OCI-LY1 (cell line): ENCODE measurements at regions not wholly inside any gene's neighbourhood (a gene's known extent, or its start where the extent isn't known, plus 50 kb on each side); places are given as distances from the start of the nearest gene placed in this dataset.

ENCODE experiments used
- H2AFZ ChIP-seq: fragments of 200-600 bp; sonication (generic), shearing (Covaris generic); 2 replicates; pipeline ENCODE4 v1.6.0; 2014; ENCODE audit warnings: antibody characterized with exemption, mild to moderate bottlenecking, low read length
- H3F3A ChIP-seq: fragments of 200-600 bp; sonication (generic), shearing (Covaris generic); 2 replicates; pipeline ENCODE4 v1.6.0; 2014; ENCODE audit warnings: mild to moderate bottlenecking, antibody characterized with exemption, low read length, moderate library complexity; ENCODE audit not compliant: insufficient read depth
- H3K27ac ChIP-seq: fragments of 200-600 bp; sonication (generic); 2 replicates; pipeline ENCODE4 v1.5.1; 2014; ENCODE audit warnings: low read length, mixed run types, mild to moderate bottlenecking, low read depth; ENCODE audit not compliant: poor library complexity, severe bottlenecking
- H3K27me3 ChIP-seq: fragments of 200-600 bp; sonication (generic); 2 replicates; pipeline ENCODE4 v1.6.0; 2014; ENCODE audit warnings: antibody characterized with exemption, mild to moderate bottlenecking, low read length, moderate library complexity; ENCODE audit not compliant: insufficient read depth
- H3K36me3 ChIP-seq: fragments of 200-600 bp; sonication (generic); 2 replicates; pipeline ENCODE4 v1.6.1; 2014; ENCODE audit warnings: mild to moderate bottlenecking, antibody characterized with exemption, low read length, moderate library complexity, mixed read lengths; ENCODE audit not compliant: insufficient read depth
- H3K4me1 ChIP-seq: fragments of 200-600 bp; sonication (generic); 2 replicates; pipeline ENCODE4 v1.5.1; 2014; ENCODE audit warnings: mild to moderate bottlenecking, low read length, moderate library complexity; ENCODE audit not compliant: insufficient read depth, severe bottlenecking
- H3K4me2 ChIP-seq: fragments of 200-600 bp; sonication (generic), shearing (Covaris generic); 2 replicates; pipeline ENCODE4 v1.6.1; 2014; ENCODE audit warnings: low read length
- H3K4me3 ChIP-seq: fragments of 200-600 bp; sonication (generic); 2 replicates; pipeline ENCODE4 v1.5.1; 2014; ENCODE audit warnings: low read length, low read depth, mild to moderate bottlenecking, mixed read lengths; ENCODE audit not compliant: poor library complexity, severe bottlenecking
- H3K79me2 ChIP-seq: fragments of 200-600 bp; shearing (Covaris generic); 2 replicates; pipeline ENCODE4 v1.6.1; 2016; ENCODE audit warnings: mixed run types, low read length, mixed read lengths; ENCODE audit not compliant: insufficient read depth
- H3K9ac ChIP-seq: fragments of 200-600 bp; sonication (generic), shearing (Covaris generic); 2 replicates; pipeline ENCODE4 v1.6.1; 2014; ENCODE audit warnings: mild to moderate bottlenecking, low read length, mixed read lengths
- H3K9me2 ChIP-seq: fragments of 200-600 bp; sonication (generic), shearing (Covaris generic); 2 replicates; pipeline ENCODE4 v1.6.1; 2014; ENCODE audit warnings: low read depth, mild to moderate bottlenecking, low read length, mixed read lengths
- H3K9me3 ChIP-seq: fragments of 200-600 bp; shearing (Covaris generic); 2 replicates; pipeline ENCODE4 v1.6.1; 2014; ENCODE audit warnings: low read length, mixed read lengths
- H4K20me1 ChIP-seq: fragments of 200-600 bp; sonication (generic), shearing (Covaris generic); 2 replicates; pipeline ENCODE4 v1.6.0; 2016; ENCODE audit warnings: mild to moderate bottlenecking, low read length; ENCODE audit not compliant: insufficient read depth
- CTCF ChIP-seq: fragments of 200-600 bp; sonication (generic), shearing (Covaris generic); IDR thresholded peaks from 2 replicates; pipeline ENCODE4 v1.5.1; 2017; ENCODE audit warnings: mild to moderate bottlenecking, antibody characterized with exemption, low read length, moderate library complexity, mixed read lengths
- EZH2 ChIP-seq: fragments of 200-600 bp; sonication (generic), shearing (Covaris generic); IDR thresholded peaks from 2 replicates; pipeline ENCODE4 v1.8.0; 2017; ENCODE audit warnings: borderline replicate concordance, mixed run types, mild to moderate bottlenecking, antibody characterized with exemption, low read length, moderate library complexity, mixed read lengths

DNA sequence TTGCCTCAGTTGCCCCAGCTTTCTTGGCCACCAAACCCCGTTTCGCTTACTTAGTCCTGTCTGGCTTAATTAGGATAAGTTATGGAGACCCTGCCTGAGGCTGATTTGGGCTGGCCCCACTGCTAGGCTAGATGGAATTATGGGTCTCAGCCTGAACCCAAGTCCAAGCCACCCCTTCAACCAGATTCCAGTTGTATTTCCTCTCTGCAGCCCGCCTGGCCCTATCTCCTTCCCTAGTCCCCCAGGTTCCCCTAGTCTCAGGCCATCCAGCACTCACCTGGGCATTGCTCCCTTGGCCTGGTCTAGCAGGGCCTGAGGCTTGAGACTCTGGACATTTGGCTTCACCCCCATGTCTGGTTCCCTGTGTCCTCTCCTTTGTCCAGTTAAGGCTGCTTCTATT, 111.7 kb upstream of the IPO9 start:
- no peak for TF ChIP-seq EZH2
- no peak for TF ChIP-seq CTCF
- Histone ChIP-seq H3K9ac (no peak overlapping the region), H2AFZ (no peak overlapping the region), H3K9me3 (no peaks in the 10 kb centered on the region), H4K20me1 (no peaks in the 10 kb centered on the region), H3K27me3 (peaks cover 9% of the 10 kb centered on the region; the same call in 1 of the 2 replicates), H3K4me1 (no peaks in the 10 kb centered on the region), H3K9me2 (no peaks in the 10 kb centered on the region), H3K79me2 (no peaks in the 10 kb centered on the region), H3K27ac (no peak overlapping the region), H3K36me3 (no peaks in the 10 kb centered on the region), H3K4me3 (no peak overlapping the region), H3K4me2 (no peak overlapping the region), H3F3A (no peaks in the 10 kb centered on the region)

DNA sequence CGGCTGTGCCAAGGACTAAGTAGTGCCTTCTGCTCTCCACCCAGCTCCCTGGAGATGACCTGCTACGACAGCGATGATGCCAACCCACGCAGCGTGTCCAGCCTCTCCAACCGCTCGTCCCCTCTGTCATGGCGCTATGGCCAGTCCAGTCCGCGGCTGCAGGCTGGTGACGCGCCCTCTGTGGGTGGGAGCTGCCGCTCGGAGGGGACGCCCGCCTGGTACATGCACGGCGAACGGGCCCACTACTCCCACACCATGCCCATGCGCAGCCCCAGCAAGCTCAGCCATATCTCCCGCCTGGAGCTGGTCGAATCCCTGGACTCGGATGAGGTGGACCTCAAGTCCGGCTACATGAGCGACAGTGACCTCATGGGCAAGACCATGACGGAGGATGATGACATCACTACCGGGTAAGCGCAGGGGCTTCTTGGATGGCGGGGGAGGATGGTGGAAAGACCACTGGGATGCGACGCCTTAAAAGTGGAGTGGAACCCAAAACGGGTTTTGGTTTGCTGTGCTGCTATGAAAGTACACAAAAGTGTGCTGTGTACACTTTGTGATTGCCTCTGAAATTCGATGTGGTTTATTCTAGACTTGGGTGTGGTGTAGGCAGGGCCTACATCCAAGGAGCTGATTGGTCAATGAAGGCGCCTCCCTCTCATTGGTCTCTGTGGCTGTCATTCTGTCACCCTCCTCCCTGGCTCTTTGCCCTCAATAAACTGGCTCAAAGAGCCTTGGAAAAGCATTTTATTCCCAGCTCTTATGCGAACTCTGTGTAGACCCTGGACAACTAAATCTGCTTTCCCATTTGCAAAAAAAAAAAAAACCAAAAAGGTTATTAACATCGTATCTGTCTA, 110.4 kb upstream of the IPO9 start:
- Histone ChIP-seq H3K36me3 (no peaks in the 10 kb centered on the region), H4K20me1 (no peaks in the 10 kb centered on the region), H3K9me2 (no peaks in the 10 kb centered on the region), H3K27me3 (peaks cover 9% of the 10 kb centered on the region; the same call in 1 of the 2 replicates), H3K4me1 (no peaks in the 10 kb centered on the region), H3F3A (no peaks in the 10 kb centered on the region), H3K4me2 (no peak overlapping the region), H3K9me3 (no peaks in the 10 kb centered on the region), H3K27ac (no peak overlapping the region), H3K4me3 (no peak overlapping the region), H2AFZ (no peak overlapping the region), H3K79me2 (no peaks in the 10 kb centered on the region), H3K9ac (no peak overlapping the region)
- TF ChIP-seq CTCF (no peak), EZH2 (no peak)

GRCh38 chr1:201719812-201720521, 109.0 kb upstream of the IPO9 start:
- Histone ChIP-seq H4K20me1 (no peaks in the 10 kb centered on the region), H3K4me3 (no peak overlapping the region), H3K4me1 (no peaks in the 10 kb centered on the region), H3K27me3 (peaks cover 9% of the 10 kb centered on the region; the same call in 1 of the 2 replicates), H3K4me2 (no peak overlapping the region), H3K36me3 (no peaks in the 10 kb centered on the region), H2AFZ (no peak overlapping the region), H3K79me2 (no peaks in the 10 kb centered on the region), H3K9me3 (no peaks in the 10 kb centered on the region), H3F3A (no peaks in the 10 kb centered on the region), H3K27ac (no peak overlapping the region), H3K9ac (no peak overlapping the region), H3K9me2 (no peaks in the 10 kb centered on the region)
- TF ChIP-seq EZH2, result no peak
- TF ChIP-seq CTCF, result no peak
